Left ventricle myocardium superior (tissue), 1 donor: ENCODE measurements at regions not wholly inside any gene's neighbourhood (a gene's known extent, or its start where the extent isn't known, plus 50 kb on each side); places are given as distances from the start of the nearest gene placed in this dataset.
"Not testable (repeated sequence)": the region's sequence is repeated elsewhere in the genome, so short reads cannot be mapped to it uniquely, and the experiment has no call there.

Experiments used
- ATAC-seq: fragments of 200-7000 bp; cut with Tn5 transposase; one replicate; pipeline ENCODE4 v1.9.1; 2020; ENCODE audit warnings: mild to moderate bottlenecking, moderate library complexity
- DNase-seq: peaks from one replicate; pipeline ENCODE4 v3.0.0-alpha.2; 2020
- intact Hi-C: fragments of 100-400 bp; cut with micrococcal nuclease; formaldehyde crosslinking; loops from one replicate; pipeline ENCODE4 v1.11.0; 2022
- donor health status: DM: no; HTN: yes; CAD: no; lungs with severe emphysema.

- ATAC-seq (no peak), DNase-seq (peak; percentile 40)
- intact Hi-C loops, result no loop called here
These were observed 163.6 kb upstream of the SEMA6A start for GRCh38 chr5:116738239-116738614.

DNA sequence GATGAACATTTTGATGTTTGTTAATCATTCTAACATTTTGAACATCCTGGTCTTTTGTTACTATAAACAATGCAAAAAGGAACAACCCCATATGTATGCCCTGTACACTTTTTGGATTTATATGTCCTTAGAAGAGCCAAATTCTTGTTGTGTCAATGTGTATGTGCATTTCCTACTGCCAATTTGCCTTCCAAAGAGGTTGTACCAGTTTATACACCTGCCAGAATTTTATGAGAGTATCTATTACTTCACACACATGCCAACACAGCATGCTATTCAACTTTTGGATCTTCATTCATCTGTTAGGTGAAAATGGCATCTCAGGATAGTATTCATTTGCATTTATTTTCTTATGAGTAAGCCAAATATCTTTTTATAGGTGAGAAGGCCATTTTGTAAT, 162.0 kb upstream of the SEMA6A start:
- intact Hi-C loops, result no loop called here
- ATAC-seq (no peak), DNase-seq (no peak)

DNA sequence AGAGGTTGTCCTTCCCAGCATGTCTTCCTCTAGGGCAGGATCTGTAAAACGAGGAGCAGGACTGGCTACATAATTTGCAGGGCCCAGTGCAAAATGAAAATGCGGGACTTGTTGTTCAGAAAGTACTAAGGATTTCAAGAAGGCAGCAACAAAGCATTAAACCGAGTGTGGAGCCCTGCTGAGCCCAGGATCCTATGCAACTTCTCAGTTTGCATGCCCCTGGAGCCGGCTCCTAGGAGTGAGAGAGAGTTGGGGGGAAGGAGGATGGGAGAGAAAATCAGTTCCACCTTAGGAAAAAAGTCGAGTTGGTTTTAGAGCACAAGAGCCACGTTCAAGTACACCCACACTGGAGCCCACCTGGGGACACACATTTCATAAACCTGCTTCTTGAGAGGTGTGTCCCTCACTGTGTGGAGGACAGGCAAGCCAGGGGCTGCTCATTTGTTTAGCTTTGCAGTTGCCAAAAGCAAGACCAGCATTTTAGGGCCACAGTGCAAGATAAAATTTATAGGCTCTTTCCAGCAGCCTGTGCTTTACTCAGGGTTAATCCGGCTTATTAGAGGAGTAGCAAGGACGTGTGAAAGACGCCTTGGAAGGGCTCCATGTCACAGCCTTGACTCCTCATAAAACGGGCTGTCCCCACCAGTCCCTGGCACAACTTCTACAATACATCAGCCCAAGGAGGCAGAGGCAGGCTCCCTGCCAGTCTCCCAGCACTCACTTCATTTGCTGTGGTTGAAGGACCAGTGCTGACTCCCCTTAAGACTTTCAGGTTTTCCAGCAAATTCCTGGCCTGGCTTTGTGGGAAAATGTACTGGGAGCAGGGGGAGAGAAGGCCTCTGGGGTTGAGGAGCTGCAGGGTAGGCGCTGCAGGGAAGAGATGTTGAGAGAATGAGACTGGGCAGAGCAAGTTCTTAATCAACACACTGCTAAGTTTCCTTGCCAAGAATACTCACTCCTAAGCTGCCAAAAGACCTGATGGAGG, 159.7 kb upstream of the SEMA6A start:
- intact Hi-C loops, result no loop called here
- DNase-seq (peak; percentile 47), ATAC-seq (peak; percentile 70)

- intact Hi-C loops, result no loop called here
- DNase-seq (no peak), ATAC-seq (no peak)
These were observed 158.0 kb upstream of the SEMA6A start for GRCh38 chr5:116732591-116732990.

GRCh38 chr5:116731432-116731831, 156.8 kb upstream of the SEMA6A start:
- DNase-seq (no peak), ATAC-seq (no peak)
- intact Hi-C loops, result no loop called here

DNA sequence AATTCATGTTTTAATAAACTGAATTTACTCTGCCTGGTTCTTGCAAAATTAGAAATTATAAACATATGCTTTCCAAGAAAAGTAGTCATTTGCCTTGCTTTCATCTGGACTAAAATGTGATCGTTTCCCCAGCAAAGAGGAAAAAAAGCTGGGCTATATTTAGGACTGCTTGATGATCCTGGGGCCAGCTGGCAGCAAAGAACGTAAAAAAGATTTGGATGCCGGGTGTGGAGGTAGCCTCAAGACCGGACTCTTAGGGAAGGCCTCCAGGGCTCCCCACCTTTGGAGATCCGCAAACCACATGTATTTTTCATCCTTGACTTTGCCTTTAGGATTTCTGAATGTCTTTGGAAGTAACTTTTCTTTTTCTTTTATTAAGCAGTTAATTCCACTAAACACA, 156.1 kb upstream of the SEMA6A start:
- intact Hi-C loops, result no loop called here
- no peak for ATAC-seq
- no peak for DNase-seq

- ATAC-seq (no peak), DNase-seq (no peak)
- intact Hi-C loops, result no loop called here
These were observed 155.6 kb upstream of the SEMA6A start for GRCh38 chr5:116730185-116730584.

GRCh38 chr5:116727248-116727647, 152.6 kb upstream of the SEMA6A start:
- ATAC-seq, result peak; percentile 70
- no peak for DNase-seq

GRCh38 chr5:116726180-116726579, 151.6 kb upstream of the SEMA6A start:
- intact Hi-C loops, DNase-seq, ATAC-seq: not testable (repeated sequence)

More at GRCh38 chr5:116727248-116727647, 152.6 kb upstream of the SEMA6A start:
- intact Hi-C loops, result no loop called here

DNA sequence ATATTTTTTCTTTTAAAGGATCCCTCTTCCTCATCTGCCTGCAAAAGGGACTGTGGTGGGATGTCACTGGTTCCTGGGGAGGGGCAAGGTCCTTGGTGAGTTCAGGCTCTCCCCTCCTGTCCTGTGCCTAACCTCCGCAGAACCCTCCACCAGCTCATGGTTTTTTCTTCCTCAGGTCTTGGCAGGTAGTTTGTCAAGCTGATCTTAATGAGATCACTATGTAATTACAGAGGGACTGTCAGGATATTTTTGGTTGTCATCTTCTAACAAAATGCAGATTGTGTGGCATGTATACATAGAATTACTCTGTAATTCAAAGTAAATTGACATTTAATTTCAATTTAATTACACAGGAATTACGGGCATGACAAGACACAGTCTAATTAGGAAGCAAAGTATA, 150.3 kb upstream of the SEMA6A start:
- intact Hi-C loops, result no loop called here
- DNase-seq (no peak), ATAC-seq (no peak)

GRCh38 chr5:116722651-116723050, 148.0 kb upstream of the SEMA6A start:
- ATAC-seq, result no peak
- intact Hi-C loops, result no loop called here

DNA sequence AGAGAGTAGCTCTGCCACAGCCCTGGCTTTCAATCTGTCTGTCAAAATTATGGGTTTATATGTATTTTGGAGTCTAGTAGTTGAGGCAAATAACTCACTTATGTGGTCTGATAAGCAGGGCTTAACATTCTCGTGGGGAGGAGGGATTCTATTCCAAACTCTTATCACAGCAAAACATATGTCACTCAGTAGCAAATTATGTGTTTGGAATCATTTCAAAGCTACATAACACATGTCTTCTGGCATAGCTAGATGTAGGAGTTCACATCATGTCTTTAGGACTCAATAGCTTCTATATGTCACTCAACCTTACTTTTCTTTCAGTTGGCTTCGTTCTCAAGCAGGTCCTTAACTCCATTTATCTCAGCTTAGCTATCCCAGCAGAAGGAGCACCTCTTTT, 144.5 kb upstream of the SEMA6A start:
- intact Hi-C loops, result no loop called here
- DNase-seq (no peak), ATAC-seq (no peak)

More at GRCh38 chr5:116722651-116723050, 148.0 kb upstream of the SEMA6A start:
- no peak for DNase-seq

DNA sequence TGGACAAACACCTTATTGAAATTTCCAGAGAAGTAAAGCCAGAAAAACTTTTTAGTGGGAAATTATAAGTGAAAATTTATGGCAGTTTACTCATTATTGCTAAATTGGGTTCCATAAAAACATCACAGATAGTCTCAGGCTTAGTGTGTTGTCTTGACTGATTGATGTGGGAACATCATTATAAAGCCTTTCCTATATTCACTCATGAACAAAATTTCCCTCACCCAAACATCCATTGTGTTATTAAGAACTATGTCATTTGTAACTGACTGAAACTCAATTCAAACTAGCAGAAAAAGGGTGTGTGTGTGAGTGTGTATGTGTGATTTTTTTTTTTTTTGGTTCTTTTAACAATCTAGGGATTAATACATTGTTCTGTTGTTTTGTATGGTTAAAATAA, 143.7 kb upstream of the SEMA6A start:
- intact Hi-C loops, result no loop called here

GRCh38 chr5:116709082-116709481, 134.5 kb upstream of the SEMA6A start:
- intact Hi-C loops, result no loop called here
- ATAC-seq, result no peak

More for the DNA sequence above, 143.7 kb upstream of the SEMA6A start:
- no peak for ATAC-seq
- no peak for DNase-seq

DNA sequence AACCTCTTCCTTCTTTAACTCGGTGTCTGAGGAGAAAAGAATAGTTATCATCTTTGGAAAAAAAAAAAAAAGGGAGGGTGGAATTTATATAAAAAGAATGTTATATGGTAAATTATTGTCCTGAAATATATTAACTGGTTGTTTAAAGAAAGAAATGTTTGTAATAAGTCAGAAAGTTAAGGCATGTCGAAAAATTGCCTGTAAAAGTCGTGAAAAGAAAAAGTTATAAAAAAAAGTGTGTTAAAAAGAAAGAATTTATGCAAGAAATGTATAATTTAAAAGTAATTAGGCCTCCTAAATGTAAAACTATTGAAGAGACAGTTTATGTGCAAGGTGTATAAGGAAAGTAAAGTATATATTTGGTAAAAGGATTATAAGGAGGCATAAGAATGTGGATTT, 130.5 kb upstream of the SEMA6A start:
- ATAC-seq, DNase-seq, intact Hi-C loops: not testable (repeated sequence)

More at GRCh38 chr5:116709082-116709481, 134.5 kb upstream of the SEMA6A start:
- no peak for DNase-seq

GRCh38 chr5:116703941-116704340, 129.3 kb upstream of the SEMA6A start:
- intact Hi-C loops, result no loop called here
- no peak for DNase-seq
- no peak for ATAC-seq

GRCh38 chr5:116703328-116703727, 128.7 kb upstream of the SEMA6A start:
- ATAC-seq (no peak), DNase-seq (no peak)
- intact Hi-C loops, result no loop called here

GRCh38 chr5:116702776-116703175, 128.2 kb upstream of the SEMA6A start:
- DNase-seq, result no peak
- intact Hi-C loops, result no loop called here
- ATAC-seq, result no peak

GRCh38 chr5:116699332-116699731, 124.7 kb upstream of the SEMA6A start:
- intact Hi-C loops, result no loop called here
- DNase-seq, result no peak
- ATAC-seq, result no peak

- intact Hi-C loops, result no loop called here
- no peak for ATAC-seq
- no peak for DNase-seq
These were observed 121.7 kb upstream of the SEMA6A start for GRCh38 chr5:116696366-116696765.

DNA sequence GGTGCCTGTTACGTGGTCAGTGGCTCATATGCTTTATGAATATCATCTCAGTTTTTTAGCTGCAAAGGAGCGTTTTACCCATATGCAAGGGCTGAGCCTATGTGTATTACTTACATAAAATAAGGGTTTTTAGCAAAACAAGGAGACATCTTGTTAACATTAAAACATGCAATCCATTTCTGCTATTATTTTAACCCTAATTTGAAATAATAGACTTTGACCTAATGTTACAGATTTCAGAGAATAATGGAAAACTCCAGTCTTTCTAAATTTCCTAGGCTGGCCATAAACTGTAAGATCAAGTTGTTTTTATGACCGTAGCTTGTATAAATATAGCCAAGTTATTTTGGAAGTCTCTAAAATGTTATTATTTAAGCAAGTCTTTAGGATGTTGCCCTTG, 121.1 kb upstream of the SEMA6A start:
- intact Hi-C loops, result no loop called here
- no peak for DNase-seq
- ATAC-seq, result no peak
